DMS153 treated with DMSO at 0.1 percent for 48 hours (cell line): ENCODE measurements at regions not wholly inside any gene's neighbourhood (a gene's known extent, or its start where the extent isn't known, plus 50 kb on each side); places are given as distances from the start of the nearest gene placed in this dataset.
"Not testable (repeated sequence)": the region's sequence is repeated elsewhere in the genome, so short reads cannot be mapped to it uniquely, and the experiment has no call there.

Source experiments
- DNase-seq: peaks from one replicate; lab custom pipeline; 2025; ENCODE audit not compliant: unreplicated experiment; lab: John Stamatoyannopoulos, UW

GRCh38 chr3:18194431-18194830, 230.7 kb downstream of the SATB1 start:
- no peak for DNase-seq

GRCh38 chr3:18190646-18191045, 234.5 kb downstream of the SATB1 start:
- DNase-seq = no peak

GRCh38 chr3:18189282-18190050, 235.7 kb downstream of the SATB1 start:
- no peak for DNase-seq

- no peak for DNase-seq
Observed at GRCh38 chr3:18188491-18188890, 236.6 kb downstream of the SATB1 start.

- DNase-seq = no peak
Observed at GRCh38 chr3:18185624-18186023, 239.5 kb downstream of the SATB1 start.

GRCh38 chr3:18182923-18183322, 242.2 kb downstream of the SATB1 start:
- not testable (repeated sequence) for DNase-seq

GRCh38 chr3:18179521-18179920, 245.6 kb downstream of the SATB1 start:
- no peak for DNase-seq

GRCh38 chr3:18177271-18177670, 247.9 kb downstream of the SATB1 start:
- DNase-seq = no peak

GRCh38 chr3:18173891-18174290, 251.2 kb downstream of the SATB1 start:
- DNase-seq = not testable (repeated sequence)

GRCh38 chr3:18159681-18160080, 265.5 kb downstream of the SATB1 start:
- DNase-seq = no peak

- DNase-seq = no peak
Observed at GRCh38 chr3:18153571-18154173, 271.5 kb downstream of the SATB1 start.

GRCh38 chr3:18151199-18151598, 273.9 kb downstream of the SATB1 start:
- DNase-seq = no peak

GRCh38 chr3:18149935-18150334, 275.2 kb downstream of the SATB1 start:
- DNase-seq = no peak

- no peak for DNase-seq
Observed at GRCh38 chr3:18149386-18149785, 275.8 kb downstream of the SATB1 start.

GRCh38 chr3:18144571-18144970, 280.6 kb downstream of the SATB1 start:
- no peak for DNase-seq

- no peak for DNase-seq
Observed at GRCh38 chr3:18143258-18143780, 281.8 kb downstream of the SATB1 start.

- no peak for DNase-seq
Observed at GRCh38 chr3:18137958-18138357, 287.2 kb downstream of the SATB1 start.

GRCh38 chr3:18135060-18135814, 289.9 kb downstream of the SATB1 start:
- DNase-seq = no peak

GRCh38 chr3:18134386-18135059, 290.6 kb downstream of the SATB1 start:
- DNase-seq = no peak

- no peak for DNase-seq
Observed at GRCh38 chr3:18132991-18133390, 292.1 kb downstream of the SATB1 start.
